GM12878 (cell line): ENCODE measurements at regions not wholly inside any gene's neighbourhood (a gene's known extent, or its start where the extent isn't known, plus 50 kb on each side); places are given as distances from the start of the nearest gene placed in this dataset.

Experiments used
- ATAC-seq: fragments of 200-7000 bp; cut with Tn5 transposase; 3 replicates; pipeline ENCODE4 v1.9.1; 2020; ENCODE audit warnings: mild to moderate bottlenecking, moderate library complexity
- BruUV-seq: library from RNA; stranded (reverse); fragments of 400-500 nt; replicated peaks from 2 replicates; lab custom pipeline; 2021; lab: Mats Ljungman, UMichigan
- CTCF ChIA-PET: fragments of 300-600 bp; sonication (Branson Sonifier 250); formaldehyde crosslinking; extraction: SDS; loops from one replicate; lab custom pipeline; 2021; ENCODE audit warnings: inconsistent platforms; lab: Yijun Ruan, JAX
- POLR2A ChIA-PET: fragments of 350-600 bp; formaldehyde crosslinking; extraction: SDS; loops from one replicate; lab custom pipeline; 2021; ENCODE audit warnings: inconsistent platforms; lab: Charles Lee
- RAD21 ChIA-PET: fragments of 300-600 bp; sonication (Branson Sonifier 250); formaldehyde crosslinking; loops from one replicate; lab custom pipeline; 2023; ENCODE audit warnings: antibody characterized with exemption; ENCODE audit not compliant: unreplicated experiment; lab: Charles Lee
- SMC1A ChIA-PET: fragments of 300-600 bp; sonication (Branson Sonifier 250); formaldehyde crosslinking; loops from one replicate; lab custom pipeline; 2023; ENCODE audit not compliant: unreplicated experiment, uncharacterized antibody; lab: Charles Lee
- DNase-seq: peaks from one replicate; pipeline ENCODE4 v3.0.0-alpha.2; 2011; ENCODE audit warnings: low read depth, low spot score
- FAIRE-seq: peaks from 3 replicates; lab custom pipeline; 2011; peaks lifted over from hg19 to GRCh38; lab: Jason Lieb, UNC
- H2AFZ ChIP-seq: 2 replicates; pipeline ENCODE4 v1.6.0; 2011; ENCODE audit warnings: low read depth, low read length, control low read depth; ENCODE audit not compliant: control insufficient read depth
- H3K27ac ChIP-seq: 2 replicates; pipeline ENCODE4 v1.5.1; 2011; ENCODE audit warnings: control low read depth; ENCODE audit not compliant: control insufficient read depth, insufficient read depth
- H3K27me3 ChIP-seq, 2 experiments: replicated peaks in 1 of 2; 2 replicates each; pipeline versions ENCODE4 v1.6.0 to v1.6.1; 2011; ENCODE audit warnings: low read length in 1 of 2; ENCODE audit not compliant: control insufficient read depth in 2 of 2, insufficient read depth in 2 of 2
- H3K36me3 ChIP-seq, 2 experiments: 2 replicates each; pipeline ENCODE4 v1.5.1; 2011; ENCODE audit warnings: low read length in 1 of 2; ENCODE audit not compliant: control insufficient read depth in 2 of 2, insufficient read depth in 2 of 2
- H3K4me1 ChIP-seq: 2 replicates; pipeline ENCODE4 v1.6.1; 2011; ENCODE audit warnings: mild to moderate bottlenecking, low read length, moderate library complexity, mixed read lengths; ENCODE audit not compliant: control insufficient read depth, insufficient read depth
- H3K4me2 ChIP-seq: 2 replicates; pipeline ENCODE4 v1.6.0; 2011; ENCODE audit warnings: control low read depth; ENCODE audit not compliant: control insufficient read depth, insufficient read depth
- H3K4me3 ChIP-seq: fragments of 200-600 bp; sonication (generic); 2 replicates; pipeline ENCODE4 v1.5.1; 2016
- H3K79me2 ChIP-seq: 2 replicates; pipeline ENCODE4 v1.6.0; 2011; ENCODE audit warnings: low read length; ENCODE audit not compliant: control insufficient read depth, insufficient read depth
- H3K9ac ChIP-seq: 2 replicates; pipeline ENCODE4 v1.8.0; 2011; ENCODE audit warnings: low read length, control low read depth, mixed read lengths; ENCODE audit not compliant: control insufficient read depth, insufficient read depth
- H3K9me3 ChIP-seq: replicated peaks from 3 replicates; pipeline ENCODE4 v1.5.1; 2011; ENCODE audit warnings: mild to moderate bottlenecking, low read length; ENCODE audit not compliant: control insufficient read depth, insufficient read depth
- H4K20me1 ChIP-seq: 2 replicates; pipeline ENCODE4 v1.6.0; 2011; ENCODE audit not compliant: control insufficient read depth, insufficient read depth
- EZH2 ChIP-seq: IDR thresholded peaks from 2 replicates; pipeline ENCODE4 v1.6.1; 2012; ENCODE audit warnings: low read depth, mild to moderate bottlenecking, control low read depth, inconsistent platforms, low read length, borderline replicate concordance; ENCODE audit not compliant: control insufficient read depth
- HDAC2 ChIP-seq: fragments of 200-600 bp; sonication (generic); IDR thresholded peaks from 2 replicates; pipeline ENCODE4 v1.6.1; 2017
- IKZF1 ChIP-seq: fragments of 450-650 bp; conservative IDR thresholded peaks from 2 replicates; pipeline ENCODE4 v1.6.1; 2017; ENCODE audit warnings: antibody characterized with exemption, mild to moderate bottlenecking
- POLR2AphosphoS2 ChIP-seq: IDR thresholded peaks from 2 replicates; pipeline ENCODE4 v1.6.1; 2011; ENCODE audit warnings: low read depth, mild to moderate bottlenecking, low read length, improper control_type of control experiment, moderate library complexity
- ZNF687 ChIP-seq: fragments of 450-650 bp; IDR thresholded peaks from 2 replicates; pipeline ENCODE4 v1.6.1; 2017; ENCODE audit warnings: mild to moderate bottlenecking, moderate library complexity
- WGBS: methylation state at CpG from one replicate; pipeline ENCODE4 v1.1.6; 2016; ENCODE audit warnings: low lambda C conversion rate; ENCODE audit not compliant: insufficient replicate concordance, insufficient coverage; ENCODE audit errors: missing lambda C conversion rate; 5-methylcytosine and 5-hydroxymethylcytosine counted together
- in situ Hi-C: fragments of 300-500 bp; cut with MboI; formaldehyde crosslinking; loops from 9 replicates; pipeline ENCODE4 v1.14.3; 2018; ENCODE audit warnings: mixed read lengths
- intact Hi-C: fragments of 100-400 bp; cut with micrococcal nuclease; formaldehyde crosslinking; loops from one replicate; pipeline ENCODE4 v1.14.2; 2022; ENCODE audit not compliant: unreplicated experiment

GRCh38 chr22:48564995-48565394 is 1262.7 kb downstream of the BRD1 start:
- H3K4me3 ChIP-seq, result no peak overlapping the region
- no peak overlapping the region for H3K4me2 ChIP-seq
- no peaks in the 10 kb centered on the region for H3K27me3 ChIP-seq
- no peaks in the 10 kb centered on the region for H3K79me2 ChIP-seq
- in situ Hi-C loops, result no loop called here
- no peaks in the 10 kb centered on the region for H3K36me3 ChIP-seq
- WGBS, result 37% methylated on average over 10 of the region's 10 CpGs
- H3K27ac ChIP-seq, result no peak overlapping the region
- no TSS peak for BruUV-seq
- H3K4me1 ChIP-seq, result no peaks in the 10 kb centered on the region
- FAIRE-seq (no peak), ATAC-seq (no peak), DNase-seq (no peak)
- no peaks in the 10 kb centered on the region for H4K20me1 ChIP-seq
- ChIA-PET POLR2A (no interaction called here), RAD21 (no interaction called here), SMC1A (no interaction called here), CTCF (no interaction called here)
- H3K9ac ChIP-seq, result no peak overlapping the region
- no peaks in the 10 kb centered on the region; the same call in 2 of the 3 replicates for H3K9me3 ChIP-seq
- intact Hi-C loops, result no loop called here
- H2AFZ ChIP-seq, result no peak overlapping the region
- TF ChIP-seq HDAC2, result no peak
- TF ChIP-seq POLR2AphosphoS2, result no peak

- intact Hi-C loops, result no loop called here
- WGBS, result 60% methylated on average over 17 of the region's 17 CpGs
- Histone ChIP-seq H3K4me3 (no peak overlapping the region), H3K4me1 (no peaks in the 10 kb centered on the region), H3K27me3 (no peaks in the 10 kb centered on the region), H3K9me3 (no peaks in the 10 kb centered on the region; the same call in 2 of the 3 replicates), H3K36me3 (no peaks in the 10 kb centered on the region), H3K79me2 (no peaks in the 10 kb centered on the region), H2AFZ (no peak overlapping the region), H3K9ac (no peak overlapping the region), H4K20me1 (no peaks in the 10 kb centered on the region), H3K4me2 (no peak overlapping the region), H3K27ac (no peak overlapping the region)
- no TSS peak for BruUV-seq
- in situ Hi-C loops, result no loop called here
- CTCF ChIA-PET, result no interaction called here
- RAD21 ChIA-PET, result no interaction called here
- ATAC-seq (no peak), DNase-seq (no peak), FAIRE-seq (no peak)
- POLR2A ChIA-PET, result no interaction called here
- TF ChIP-seq IKZF1 (no peak), EZH2 (no peak), ZNF687 (no peak)
- SMC1A ChIA-PET, result no interaction called here
Observed at GRCh38 chr22:48563966-48564330, 1263.7 kb downstream of the BRD1 start.
